ENCODE measurements at regions not wholly inside any gene's neighbourhood (a gene's known extent, or its start where the extent isn't known, plus 50 kb on each side); places are given as distances from the start of the nearest gene placed in this dataset.
"Not testable (repeated sequence)": the region's sequence is repeated elsewhere in the genome, so short reads cannot be mapped to it uniquely, and the experiment has no call there.

DNA sequence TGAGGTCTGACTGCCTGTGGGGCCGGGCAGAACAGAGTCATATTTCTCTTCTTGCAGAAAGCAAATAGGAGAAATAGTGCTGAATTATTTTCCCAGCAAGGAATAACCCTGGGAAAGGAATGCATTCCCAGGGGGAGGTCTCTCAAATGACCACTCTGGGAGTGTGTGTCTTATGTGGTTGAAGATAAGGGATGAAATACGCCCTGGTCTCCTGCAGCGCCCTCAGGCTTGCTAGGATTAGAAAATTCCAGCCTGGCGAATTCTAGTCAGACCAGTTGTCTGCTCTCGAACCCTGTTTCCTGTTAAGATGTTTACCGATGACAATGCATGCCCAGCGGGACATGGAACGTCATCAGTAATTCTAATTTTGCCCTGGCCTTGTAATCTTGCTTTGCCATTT is 185.3 kb downstream of the ACTRT1 start:
- H3K9me3 Mint-ChIP-seq; H3K27me3 Mint-ChIP-seq (ENCODE audit: insufficient read depth, low read depth, poor library complexity); H3K27me3 ChIP-seq (ENCODE audit: insufficient read depth); H3K36me3 ChIP-seq (ENCODE audit: insufficient read depth); ATAC-seq; H3K36me3 Mint-ChIP-seq (ENCODE audit: low read depth); H3K79me2 ChIP-seq (replicated peaks; ENCODE audit: insufficient read depth); H4K20me1 ChIP-seq (replicated peaks; ENCODE audit: insufficient read depth); H3K4me3 Mint-ChIP-seq; H3K27ac Mint-ChIP-seq; H3K27ac ChIP-seq (ENCODE audit: low read depth); H2AFZ ChIP-seq; H3F3A ChIP-seq (replicated peaks; ENCODE audit: low read depth); H3K4me3 ChIP-seq; H3K4me2 ChIP-seq; H3K4me1 Mint-ChIP-seq; H3K4me1 ChIP-seq (ENCODE audit: insufficient read depth); H3K9me2 ChIP-seq (ENCODE audit: insufficient read depth): not testable (repeated sequence)
- DNase-seq (ENCODE audit: low spot score), result peak; percentile 2

DNA sequence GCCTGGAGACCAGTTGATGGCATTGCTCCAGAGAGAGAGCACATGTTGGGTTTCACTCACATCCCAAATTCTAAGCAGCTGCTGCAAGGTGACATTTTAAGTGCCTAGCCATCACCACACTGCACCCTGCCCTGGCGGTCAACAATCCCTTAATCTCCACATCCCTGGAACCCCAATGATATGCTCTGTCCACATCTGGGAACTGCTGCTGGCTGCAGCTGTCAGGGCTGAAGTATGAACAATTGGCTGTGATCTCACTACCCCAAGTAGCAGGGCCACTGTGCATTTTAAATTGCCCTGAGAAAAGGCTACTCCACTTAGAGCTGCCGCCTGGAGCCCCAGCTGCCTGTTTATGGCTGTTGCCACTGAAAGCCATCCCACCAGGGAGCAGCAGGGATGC is 190.6 kb downstream of the ACTRT1 start:
- ATAC-seq (no peak), DNase-seq (ENCODE audit: low spot score) (no peak)
- no peaks in the 10 kb centered on the region for H3K9me2 ChIP-seq (ENCODE audit: insufficient read depth)
- no peaks in the 10 kb centered on the region for H3K27me3 ChIP-seq (ENCODE audit: insufficient read depth)
- H3K27ac ChIP-seq (ENCODE audit: low read depth), result no peak overlapping the region
- no peaks in the 10 kb centered on the region for H3K36me3 ChIP-seq (ENCODE audit: insufficient read depth)
- no peaks in the 10 kb centered on the region for H3K79me2 ChIP-seq (replicated peaks; ENCODE audit: insufficient read depth)
- Mint-ChIP-seq H3K27me3 (ENCODE audit: insufficient read depth, low read depth, poor library complexity) (no peaks in the 10 kb centered on the region), H3K27ac (no peak overlapping the region), H3K4me3 (no peak overlapping the region), H3K36me3 (ENCODE audit: low read depth) (no peaks in the 10 kb centered on the region), H3K9me3 (peaks cover 5% of the 10 kb centered on the region; the same call in 2 of the 3 replicates), H3K4me1 (peaks cover 15% of the 10 kb centered on the region; the same call in 2 of the 3 replicates)
- no peak overlapping the region for H2AFZ ChIP-seq
- H3K4me2 ChIP-seq, result no peak overlapping the region
- H4K20me1 ChIP-seq (replicated peaks; ENCODE audit: insufficient read depth), result no peaks in the 10 kb centered on the region
- H3K4me3 ChIP-seq, result no peak overlapping the region
- TF ChIP-seq ZNF331 (CRISPR knock-in tag; IDR thresholded peaks at IDR 0.05; ENCODE audit: low read depth) (no peak), POLR2AphosphoS5 (IDR thresholded peaks at IDR 0.05; ENCODE audit: low read depth) (no peak)
- TF ChIP-seq, protein P1, sequence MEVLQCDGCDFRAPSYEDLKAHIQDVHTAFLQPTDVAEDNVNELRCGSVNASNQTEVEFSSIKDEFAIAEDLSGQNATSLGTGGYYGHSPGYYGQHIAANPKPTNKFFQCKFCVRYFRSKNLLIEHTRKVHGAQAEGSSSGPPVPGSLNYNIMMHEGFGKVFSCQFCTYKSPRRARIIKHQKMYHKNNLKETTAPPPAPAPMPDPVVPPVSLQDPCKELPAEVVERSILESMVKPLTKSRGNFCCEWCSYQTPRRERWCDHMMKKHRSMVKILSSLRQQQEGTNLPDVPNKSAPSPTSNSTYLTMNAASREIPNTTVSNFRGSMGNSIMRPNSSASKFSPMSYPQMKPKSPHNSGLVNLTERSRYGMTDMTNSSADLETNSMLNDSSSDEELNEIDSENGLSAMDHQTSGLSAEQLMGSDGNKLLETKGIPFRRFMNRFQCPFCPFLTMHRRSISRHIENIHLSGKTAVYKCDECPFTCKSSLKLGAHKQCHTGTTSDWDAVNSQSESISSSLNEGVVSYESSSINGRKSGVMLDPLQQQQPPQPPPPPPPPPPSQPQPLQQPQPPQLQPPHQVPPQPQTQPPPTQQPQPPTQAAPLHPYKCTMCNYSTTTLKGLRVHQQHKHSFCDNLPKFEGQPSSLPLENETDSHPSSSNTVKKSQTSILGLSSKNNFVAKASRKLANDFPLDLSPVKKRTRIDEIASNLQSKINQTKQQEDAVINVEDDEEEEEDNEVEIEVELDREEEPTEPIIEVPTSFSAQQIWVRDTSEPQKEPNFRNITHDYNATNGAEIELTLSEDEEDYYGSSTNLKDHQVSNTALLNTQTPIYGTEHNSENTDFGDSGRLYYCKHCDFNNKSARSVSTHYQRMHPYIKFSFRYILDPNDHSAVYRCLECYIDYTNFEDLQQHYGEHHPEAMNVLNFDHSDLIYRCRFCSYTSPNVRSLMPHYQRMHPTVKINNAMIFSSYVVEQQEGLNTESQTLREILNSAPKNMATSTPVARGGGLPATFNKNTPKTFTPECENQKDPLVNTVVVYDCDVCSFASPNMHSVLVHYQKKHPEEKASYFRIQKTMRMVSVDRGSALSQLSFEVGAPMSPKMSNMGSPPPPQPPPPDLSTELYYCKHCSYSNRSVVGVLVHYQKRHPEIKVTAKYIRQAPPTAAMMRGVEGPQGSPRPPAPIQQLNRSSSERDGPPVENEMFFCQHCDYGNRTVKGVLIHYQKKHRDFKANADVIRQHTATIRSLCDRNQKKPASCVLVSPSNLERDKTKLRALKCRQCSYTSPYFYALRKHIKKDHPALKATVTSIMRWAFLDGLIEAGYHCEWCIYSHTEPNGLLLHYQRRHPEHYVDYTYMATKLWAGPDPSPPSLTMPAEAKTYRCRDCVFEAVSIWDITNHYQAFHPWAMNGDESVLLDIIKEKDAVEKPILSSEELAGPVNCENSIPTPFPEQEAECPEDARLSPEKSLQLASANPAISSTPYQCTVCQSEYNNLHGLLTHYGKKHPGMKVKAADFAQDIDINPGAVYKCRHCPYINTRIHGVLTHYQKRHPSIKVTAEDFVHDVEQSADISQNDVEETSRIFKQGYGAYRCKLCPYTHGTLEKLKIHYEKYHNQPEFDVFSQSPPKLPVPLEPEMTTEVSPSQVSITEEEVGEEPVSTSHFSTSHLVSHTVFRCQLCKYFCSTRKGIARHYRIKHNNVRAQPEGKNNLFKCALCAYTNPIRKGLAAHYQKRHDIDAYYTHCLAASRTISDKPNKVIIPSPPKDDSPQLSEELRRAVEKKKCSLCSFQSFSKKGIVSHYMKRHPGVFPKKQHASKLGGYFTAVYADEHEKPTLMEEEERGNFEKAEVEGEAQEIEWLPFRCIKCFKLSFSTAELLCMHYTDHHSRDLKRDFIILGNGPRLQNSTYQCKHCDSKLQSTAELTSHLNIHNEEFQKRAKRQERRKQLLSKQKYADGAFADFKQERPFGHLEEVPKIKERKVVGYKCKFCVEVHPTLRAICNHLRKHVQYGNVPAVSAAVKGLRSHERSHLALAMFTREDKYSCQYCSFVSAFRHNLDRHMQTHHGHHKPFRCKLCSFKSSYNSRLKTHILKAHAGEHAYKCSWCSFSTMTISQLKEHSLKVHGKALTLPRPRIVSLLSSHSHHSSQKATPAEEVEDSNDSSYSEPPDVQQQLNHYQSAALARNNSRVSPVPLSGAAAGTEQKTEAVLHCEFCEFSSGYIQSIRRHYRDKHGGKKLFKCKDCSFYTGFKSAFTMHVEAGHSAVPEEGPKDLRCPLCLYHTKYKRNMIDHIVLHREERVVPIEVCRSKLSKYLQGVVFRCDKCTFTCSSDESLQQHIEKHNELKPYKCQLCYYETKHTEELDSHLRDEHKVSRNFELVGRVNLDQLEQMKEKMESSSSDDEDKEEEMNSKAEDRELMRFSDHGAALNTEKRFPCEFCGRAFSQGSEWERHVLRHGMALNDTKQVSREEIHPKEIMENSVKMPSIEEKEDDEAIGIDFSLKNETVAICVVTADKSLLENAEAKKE (CRISPR knock-in tag; IDR thresholded peaks at IDR 0.05), result no peak
- peaks cover 9% of the 10 kb centered on the region; the same call in 1 of the 2 replicates for H3K4me1 ChIP-seq (ENCODE audit: insufficient read depth)
- H3F3A ChIP-seq (replicated peaks; ENCODE audit: low read depth), result no peaks in the 10 kb centered on the region

Measured in GM23338 (cell line).